ENCODE measurements at regions not wholly inside any gene's neighbourhood (a gene's known extent, or its start where the extent isn't known, plus 50 kb on each side); places are given as distances from the start of the nearest gene placed in this dataset.

DNA sequence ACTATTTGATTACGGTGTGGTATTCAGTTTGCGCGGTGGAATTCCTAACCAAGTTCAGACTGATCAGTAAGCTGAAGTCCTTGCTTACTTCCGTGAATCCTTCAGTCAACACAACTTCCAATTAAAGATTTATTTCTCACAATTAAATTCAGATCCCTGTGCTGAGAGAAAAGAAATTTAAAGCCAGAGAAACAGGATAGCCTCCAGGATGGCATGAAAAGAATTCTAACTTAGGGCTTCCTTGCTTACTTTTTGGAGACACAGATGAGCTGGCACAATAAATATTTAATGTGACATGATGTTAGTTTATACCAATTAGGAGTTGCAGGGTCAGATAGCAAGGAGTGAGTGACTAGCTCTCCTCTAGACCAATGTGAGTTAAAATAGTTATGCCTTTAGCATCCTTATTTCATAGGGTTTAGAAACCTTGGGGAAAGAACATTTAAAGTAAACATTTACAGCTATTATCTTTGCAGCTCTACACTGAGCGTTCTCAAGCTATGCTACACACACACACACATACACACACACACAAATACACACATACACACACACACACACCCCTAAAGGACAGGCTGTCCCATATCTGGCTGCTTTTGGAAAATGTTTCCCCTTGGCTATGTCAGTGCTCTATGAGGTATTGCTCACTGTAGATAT, 151.0 kb downstream of the TRIB2 start:
- H3K4me3 ChIP-seq (ENCODE audit: low read length) = no peak overlapping the region
- no peaks in the 10 kb centered on the region for H3K4me1 ChIP-seq (ENCODE audit: control insufficient read depth, insufficient read depth, low read length)
- peaks cover 13% of the 10 kb centered on the region for H3K9me3 ChIP-seq (ENCODE audit: control insufficient read depth, insufficient read depth, low read length)
- peaks cover 6 to 11% of the 10 kb centered on the region in 2 donors for H3K9me3 Mint-ChIP-seq
- H3K4me3 Mint-ChIP-seq = no peak overlapping the region
- no peaks in the 10 kb centered on the region for H3K4me1 Mint-ChIP-seq
- no peak overlapping the region for H3K27ac ChIP-seq (ENCODE audit: low read length)
- H3K27me3 ChIP-seq (ENCODE audit: control insufficient read depth, insufficient read depth, low read length) = no peaks in the 10 kb centered on the region
- ATAC-seq (no peak), DNase-seq (no peak)
- intact Hi-C loops (cut with micrococcal nuclease) = no loop called here
- H3K27me3 Mint-ChIP-seq (ENCODE audit: low read depth in 2 of 2) = peaks cover 2 to 5% of the 10 kb centered on the region in 2 donors
- TF ChIP-seq, protein P1, sequence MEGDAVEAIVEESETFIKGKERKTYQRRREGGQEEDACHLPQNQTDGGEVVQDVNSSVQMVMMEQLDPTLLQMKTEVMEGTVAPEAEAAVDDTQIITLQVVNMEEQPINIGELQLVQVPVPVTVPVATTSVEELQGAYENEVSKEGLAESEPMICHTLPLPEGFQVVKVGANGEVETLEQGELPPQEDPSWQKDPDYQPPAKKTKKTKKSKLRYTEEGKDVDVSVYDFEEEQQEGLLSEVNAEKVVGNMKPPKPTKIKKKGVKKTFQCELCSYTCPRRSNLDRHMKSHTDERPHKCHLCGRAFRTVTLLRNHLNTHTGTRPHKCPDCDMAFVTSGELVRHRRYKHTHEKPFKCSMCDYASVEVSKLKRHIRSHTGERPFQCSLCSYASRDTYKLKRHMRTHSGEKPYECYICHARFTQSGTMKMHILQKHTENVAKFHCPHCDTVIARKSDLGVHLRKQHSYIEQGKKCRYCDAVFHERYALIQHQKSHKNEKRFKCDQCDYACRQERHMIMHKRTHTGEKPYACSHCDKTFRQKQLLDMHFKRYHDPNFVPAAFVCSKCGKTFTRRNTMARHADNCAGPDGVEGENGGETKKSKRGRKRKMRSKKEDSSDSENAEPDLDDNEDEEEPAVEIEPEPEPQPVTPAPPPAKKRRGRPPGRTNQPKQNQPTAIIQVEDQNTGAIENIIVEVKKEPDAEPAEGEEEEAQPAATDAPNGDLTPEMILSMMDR (IDR thresholded peaks at IDR 0.05) = no peak
- no peak overlapping the region for H3K27ac Mint-ChIP-seq
- no peaks in the 10 kb centered on the region for H3K36me3 ChIP-seq (ENCODE audit: control insufficient read depth, insufficient read depth, low read length)
- peaks cover 25% of the 10 kb centered on the region for H3K36me3 Mint-ChIP-seq
- 94% methylated on average over 5 of the region's 5 CpGs for WGBS (ENCODE audit: insufficient coverage)

DNA sequence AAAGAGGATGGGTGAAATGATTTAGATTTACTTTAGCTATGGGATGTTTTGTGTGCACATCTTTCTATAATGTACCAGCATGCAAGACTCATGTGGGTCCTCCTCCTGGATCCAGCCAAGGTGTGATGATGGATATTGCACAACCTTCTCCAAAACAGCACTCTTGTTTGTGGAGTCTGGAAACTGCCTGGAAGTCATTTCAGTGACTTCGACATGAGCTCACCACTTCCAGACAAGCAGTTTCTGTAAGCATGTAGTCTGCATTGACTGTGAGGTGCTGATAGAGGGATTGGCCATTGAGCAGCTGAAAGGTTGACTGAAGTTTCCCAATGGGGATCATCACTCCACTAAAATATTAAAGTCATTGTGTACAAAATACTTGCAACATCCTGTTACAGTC, 154.0 kb downstream of the TRIB2 start:
- intact Hi-C loops (cut with micrococcal nuclease) = no loop called here
- WGBS (ENCODE audit: insufficient coverage) = 100% methylated on average over 1 of the region's 1 CpG
- H3K4me1 ChIP-seq (ENCODE audit: control insufficient read depth, insufficient read depth, low read length) = no peaks in the 10 kb centered on the region
- H3K9me3 ChIP-seq (ENCODE audit: control insufficient read depth, insufficient read depth, low read length) = no peaks in the 10 kb centered on the region
- H3K27ac ChIP-seq (ENCODE audit: low read length) = no peak overlapping the region
- Mint-ChIP-seq H3K36me3 (peaks cover 8% of the 10 kb centered on the region), H3K27me3 (ENCODE audit: low read depth in 2 of 2) (peaks cover 5 to 8% of the 10 kb centered on the region in 2 donors), H3K4me3 (no peak overlapping the region), H3K9me3 (no peaks in the 10 kb centered on the region), H3K4me1 (no peaks in the 10 kb centered on the region), H3K27ac (no peak overlapping the region)
- DNase-seq = no peak
- H3K4me3 ChIP-seq (ENCODE audit: low read length) = no peak overlapping the region
- H3K27me3 ChIP-seq (ENCODE audit: control insufficient read depth, insufficient read depth, low read length) = no peaks in the 10 kb centered on the region
- TF ChIP-seq, protein P1 (IDR thresholded peaks at IDR 0.05) = no peak
- no peak for ATAC-seq
- no peaks in the 10 kb centered on the region for H3K36me3 ChIP-seq (ENCODE audit: control insufficient read depth, insufficient read depth, low read length)

DNA sequence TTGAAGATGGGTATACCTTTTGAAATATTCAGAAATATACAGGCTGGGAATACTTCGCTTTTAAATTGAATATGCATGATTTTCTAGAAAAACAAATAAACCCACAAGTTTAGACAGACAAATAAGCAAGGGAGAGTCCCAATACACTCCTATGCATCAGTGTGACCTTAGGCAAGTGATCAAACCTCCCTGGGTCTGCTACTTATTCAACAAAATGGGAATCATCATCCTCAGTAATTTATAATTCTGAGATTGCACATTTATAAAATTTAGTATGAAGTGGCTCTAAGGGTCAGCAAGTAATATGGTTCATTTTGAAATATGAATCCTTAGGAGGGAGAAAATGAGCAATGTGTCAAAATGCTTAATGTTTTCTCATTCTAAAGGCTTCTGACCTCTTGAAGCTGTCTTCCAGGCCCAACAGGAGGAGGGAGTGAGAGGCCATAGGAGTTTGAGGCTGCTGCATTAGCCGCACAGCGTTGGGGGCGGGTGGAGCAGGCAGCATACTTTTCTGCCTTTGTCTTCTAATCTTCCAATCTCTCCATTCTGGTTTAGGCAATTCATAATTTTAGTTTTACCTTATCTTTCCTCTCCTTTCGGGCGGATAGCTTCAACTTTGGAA, 155.1 kb downstream of the TRIB2 start:
- intact Hi-C loops (cut with micrococcal nuclease) = no loop called here
- H3K36me3 Mint-ChIP-seq = no peaks in the 10 kb centered on the region
- DNase-seq = no peak
- H3K27ac Mint-ChIP-seq = no peak overlapping the region
- TF ChIP-seq, protein P1 (IDR thresholded peaks at IDR 0.05) = no peak
- no peak overlapping the region for H3K4me3 Mint-ChIP-seq
- Histone ChIP-seq H3K4me1 (ENCODE audit: control insufficient read depth, insufficient read depth, low read length) (no peaks in the 10 kb centered on the region), H3K27me3 (ENCODE audit: control insufficient read depth, insufficient read depth, low read length) (no peaks in the 10 kb centered on the region), H3K27ac (ENCODE audit: low read length) (no peak overlapping the region), H3K36me3 (ENCODE audit: control insufficient read depth, insufficient read depth, low read length) (no peaks in the 10 kb centered on the region), H3K4me3 (ENCODE audit: low read length) (no peak overlapping the region), H3K9me3 (ENCODE audit: control insufficient read depth, insufficient read depth, low read length) (no peaks in the 10 kb centered on the region)
- 96% methylated on average over 5 of the region's 6 CpGs for WGBS (ENCODE audit: insufficient coverage)
- ATAC-seq = no peak
- H3K4me1 Mint-ChIP-seq = no peaks in the 10 kb centered on the region
- H3K9me3 Mint-ChIP-seq = no peaks in the 10 kb centered on the region
- H3K27me3 Mint-ChIP-seq (ENCODE audit: low read depth in 2 of 2) = peaks cover 5 to 8% of the 10 kb centered on the region in 2 donors

DNA sequence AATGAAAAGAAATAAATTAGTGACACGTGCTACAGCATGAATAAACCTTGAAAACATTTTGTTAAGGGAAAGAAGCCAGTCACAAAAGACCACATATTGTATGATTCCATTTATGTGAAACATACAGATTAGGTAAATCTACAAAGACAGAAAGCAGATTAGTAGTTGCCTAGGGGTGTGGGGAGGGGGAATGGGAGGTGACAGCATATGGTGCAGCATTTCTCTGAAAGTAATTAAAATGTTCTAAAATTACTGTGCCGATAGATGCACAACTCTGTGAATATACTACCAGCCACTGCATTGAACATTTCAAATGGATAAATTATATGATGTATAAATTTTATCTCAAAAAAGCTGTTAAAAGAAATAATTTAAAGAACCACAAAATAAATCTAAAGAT, 161.0 kb downstream of the TRIB2 start:
- H3K9me3 ChIP-seq (ENCODE audit: control insufficient read depth, insufficient read depth, low read length) = no peaks in the 10 kb centered on the region

More for the DNA sequence above, 161.0 kb downstream of the TRIB2 start:
- no peaks in the 10 kb centered on the region for H3K9me3 Mint-ChIP-seq
- Histone ChIP-seq H3K4me3 (ENCODE audit: low read length) (no peak overlapping the region), H3K27ac (ENCODE audit: low read length) (no peak overlapping the region), H3K27me3 (ENCODE audit: control insufficient read depth, insufficient read depth, low read length) (no peaks in the 10 kb centered on the region), H3K4me1 (ENCODE audit: control insufficient read depth, insufficient read depth, low read length) (no peaks in the 10 kb centered on the region), H3K36me3 (ENCODE audit: control insufficient read depth, insufficient read depth, low read length) (no peaks in the 10 kb centered on the region)
- ATAC-seq (no peak), DNase-seq (no peak)
- no peak overlapping the region for H3K4me3 Mint-ChIP-seq
- no peak overlapping the region for H3K27ac Mint-ChIP-seq
- 91% methylated on average over 1 of the region's 2 CpGs for WGBS (ENCODE audit: insufficient coverage)
- TF ChIP-seq, protein P1 (IDR thresholded peaks at IDR 0.05) = no peak
- no peaks in the 10 kb centered on the region for H3K4me1 Mint-ChIP-seq
- H3K36me3 Mint-ChIP-seq = no peaks in the 10 kb centered on the region
- peaks cover 3% of the 10 kb centered on the region in 2 donors for H3K27me3 Mint-ChIP-seq (ENCODE audit: low read depth in 2 of 2)
- intact Hi-C loops (cut with micrococcal nuclease) = no loop called here

Measured in natural killer cell (primary cell).